Activated naive CD8-positive, alpha-beta T cell (primary cell): ENCODE measurements at regions not wholly inside any gene's neighbourhood (a gene's known extent, or its start where the extent isn't known, plus 50 kb on each side); places are given as distances from the start of the nearest gene placed in this dataset.
"Not testable (repeated sequence)": the region's sequence is repeated elsewhere in the genome, so short reads cannot be mapped to it uniquely, and the experiment has no call there.

Source experiments
- H3K27ac Mint-ChIP-seq: one replicate; pipeline ENCODE4 v1.8.0; 2021; ENCODE audit warnings: mixed read lengths
- H3K27me3 Mint-ChIP-seq: one replicate; pipeline ENCODE4 v1.8.0; 2021; ENCODE audit warnings: mixed read lengths
- H3K36me3 Mint-ChIP-seq: one replicate; pipeline ENCODE4 v1.8.0; 2021; ENCODE audit warnings: mixed read lengths
- H3K4me1 Mint-ChIP-seq: one replicate; pipeline ENCODE4 v1.8.0; 2021; ENCODE audit warnings: low read depth, mixed read lengths
- H3K4me3 Mint-ChIP-seq: one replicate; pipeline ENCODE4 v1.8.0; 2021; ENCODE audit warnings: mild to moderate bottlenecking, mixed read lengths
- H3K9me3 Mint-ChIP-seq: one replicate; pipeline ENCODE4 v1.8.0; 2021; ENCODE audit warnings: low read depth, mixed read lengths

GRCh38 chr3:107911337-107912000 is 179.4 kb downstream of the CD47 start:
- no peak overlapping the region for H3K27ac Mint-ChIP-seq
- H3K4me1 Mint-ChIP-seq = peaks cover 15% of the 10 kb centered on the region
- no peak overlapping the region for H3K4me3 Mint-ChIP-seq
- peaks cover 2% of the 10 kb centered on the region for H3K27me3 Mint-ChIP-seq
- no peaks in the 10 kb centered on the region for H3K9me3 Mint-ChIP-seq
- H3K36me3 Mint-ChIP-seq = no peaks in the 10 kb centered on the region

GRCh38 chr3:107910713-107911259 is 180.0 kb downstream of the CD47 start:
- no peaks in the 10 kb centered on the region for H3K9me3 Mint-ChIP-seq
- H3K36me3 Mint-ChIP-seq = no peaks in the 10 kb centered on the region
- H3K4me3 Mint-ChIP-seq = no peak overlapping the region
- H3K4me1 Mint-ChIP-seq = peaks cover 15% of the 10 kb centered on the region
- H3K27ac Mint-ChIP-seq = no peak overlapping the region
- peaks cover 1% of the 10 kb centered on the region for H3K27me3 Mint-ChIP-seq

- not testable (repeated sequence) for H3K27me3 Mint-ChIP-seq, H3K36me3 Mint-ChIP-seq, H3K4me3 Mint-ChIP-seq, H3K27ac Mint-ChIP-seq, H3K9me3 Mint-ChIP-seq
- peaks cover 15% of the 10 kb centered on the region for H3K4me1 Mint-ChIP-seq
Observed at GRCh38 chr3:107909583-107909982, 181.2 kb downstream of the CD47 start.

GRCh38 chr3:107907996-107908395 is 182.8 kb downstream of the CD47 start:
- Mint-ChIP-seq H3K27me3 (peaks cover 2% of the 10 kb centered on the region), H3K36me3 (peaks cover 1% of the 10 kb centered on the region), H3K4me1 (peaks cover 15% of the 10 kb centered on the region), H3K4me3 (no peak overlapping the region), H3K27ac (no peak overlapping the region), H3K9me3 (no peaks in the 10 kb centered on the region)

- Mint-ChIP-seq H3K4me1 (no peaks in the 10 kb centered on the region), H3K4me3 (no peak overlapping the region), H3K36me3 (peaks cover 2% of the 10 kb centered on the region), H3K27me3 (peaks cover 8% of the 10 kb centered on the region), H3K9me3 (no peaks in the 10 kb centered on the region), H3K27ac (no peak overlapping the region)
Observed at GRCh38 chr3:107904536-107905066, 186.2 kb downstream of the CD47 start.

- H3K27me3 Mint-ChIP-seq = peaks cover 10% of the 10 kb centered on the region
Observed at GRCh38 chr3:107899990-107900651, 190.7 kb downstream of the CD47 start.

GRCh38 chr3:107897471-107898061 is 193.3 kb downstream of the CD47 start:
- H3K27ac Mint-ChIP-seq = no peak overlapping the region
- H3K4me1 Mint-ChIP-seq = no peaks in the 10 kb centered on the region
- no peaks in the 10 kb centered on the region for H3K9me3 Mint-ChIP-seq
- no peak overlapping the region for H3K4me3 Mint-ChIP-seq
- H3K27me3 Mint-ChIP-seq = peaks cover 14% of the 10 kb centered on the region
- H3K36me3 Mint-ChIP-seq = no peaks in the 10 kb centered on the region

More at GRCh38 chr3:107899990-107900651, 190.7 kb downstream of the CD47 start:
- Mint-ChIP-seq H3K4me1 (no peaks in the 10 kb centered on the region), H3K4me3 (no peak overlapping the region), H3K36me3 (peaks cover 2% of the 10 kb centered on the region), H3K9me3 (no peaks in the 10 kb centered on the region), H3K27ac (no peak overlapping the region)

GRCh38 chr3:107894998-107895397 is 195.8 kb downstream of the CD47 start:
- Mint-ChIP-seq H3K27ac (no peak overlapping the region), H3K36me3 (no peaks in the 10 kb centered on the region), H3K4me3 (no peak overlapping the region), H3K9me3 (no peaks in the 10 kb centered on the region), H3K4me1 (no peaks in the 10 kb centered on the region), H3K27me3 (peaks cover 10% of the 10 kb centered on the region)

- peaks cover 8% of the 10 kb centered on the region for H3K27me3 Mint-ChIP-seq
- H3K36me3 Mint-ChIP-seq = peaks cover 3% of the 10 kb centered on the region
- H3K27ac Mint-ChIP-seq = no peak overlapping the region
- peaks cover 9% of the 10 kb centered on the region for H3K9me3 Mint-ChIP-seq
- no peak overlapping the region for H3K4me3 Mint-ChIP-seq
- no peaks in the 10 kb centered on the region for H3K4me1 Mint-ChIP-seq
Observed at GRCh38 chr3:107892955-107893624, 197.7 kb downstream of the CD47 start.

GRCh38 chr3:107884719-107885460 is 205.9 kb downstream of the CD47 start:
- no peak overlapping the region for H3K27ac Mint-ChIP-seq
- no peak overlapping the region for H3K4me3 Mint-ChIP-seq
- H3K9me3 Mint-ChIP-seq = peaks cover 9% of the 10 kb centered on the region
- no peaks in the 10 kb centered on the region for H3K27me3 Mint-ChIP-seq
- no peaks in the 10 kb centered on the region for H3K4me1 Mint-ChIP-seq
- H3K36me3 Mint-ChIP-seq = peaks cover 3% of the 10 kb centered on the region

GRCh38 chr3:107884028-107884427 is 206.8 kb downstream of the CD47 start:
- Mint-ChIP-seq H3K4me1 (no peaks in the 10 kb centered on the region), H3K4me3 (no peak overlapping the region), H3K36me3 (peaks cover under 1% of the 10 kb centered on the region), H3K9me3 (peaks cover 1% of the 10 kb centered on the region), H3K27ac (no peak overlapping the region), H3K27me3 (no peaks in the 10 kb centered on the region)

GRCh38 chr3:107882881-107883280 is 207.9 kb downstream of the CD47 start:
- Mint-ChIP-seq H3K27me3 (no peaks in the 10 kb centered on the region), H3K27ac (no peak overlapping the region), H3K4me3 (no peak overlapping the region)

GRCh38 chr3:107882261-107882660 is 208.6 kb downstream of the CD47 start:
- Mint-ChIP-seq H3K27ac (no peak overlapping the region), H3K4me3 (no peak overlapping the region), H3K27me3 (no peaks in the 10 kb centered on the region), H3K4me1 (no peaks in the 10 kb centered on the region), H3K9me3 (no peaks in the 10 kb centered on the region), H3K36me3 (no peaks in the 10 kb centered on the region)

More at GRCh38 chr3:107882881-107883280, 207.9 kb downstream of the CD47 start:
- Mint-ChIP-seq H3K36me3 (no peaks in the 10 kb centered on the region), H3K4me1 (no peaks in the 10 kb centered on the region), H3K9me3 (no peaks in the 10 kb centered on the region)

- Mint-ChIP-seq H3K4me3 (no peak overlapping the region), H3K27ac (no peak overlapping the region), H3K36me3 (no peaks in the 10 kb centered on the region), H3K9me3 (no peaks in the 10 kb centered on the region), H3K4me1 (no peaks in the 10 kb centered on the region), H3K27me3 (no peaks in the 10 kb centered on the region)
Observed at GRCh38 chr3:107881509-107881908, 209.3 kb downstream of the CD47 start.
